K562 (cell line): ENCODE measurements at regions not wholly inside any gene's neighbourhood (a gene's known extent, or its start where the extent isn't known, plus 50 kb on each side); places are given as distances from the start of the nearest gene placed in this dataset.

Experiments used
- ATAC-seq: fragments of 200-7000 bp; cut with Tn5 transposase; 3 replicates; pipeline ENCODE4 v1.9.1; 2020; ENCODE audit warnings: moderate library complexity
- BruUV-seq: library from RNA; stranded (reverse); fragments of 400-500 nt; replicated peaks from 2 replicates; lab custom pipeline; 2021; lab: Mats Ljungman, UMichigan
- CTCF ChIA-PET: fragments of 300-600 bp; formaldehyde crosslinking; extraction: SDS; loops from one replicate; lab custom pipeline; 2021; ENCODE audit warnings: low intra/inter-chr PET ratio; lab: Yijun Ruan, JAX
- POLR2A ChIA-PET: fragments of 300-600, 350-650 bp; sonication (Branson Sonifier 250); formaldehyde crosslinking; extraction: SDS; loops from one replicate; lab custom pipeline; 2021; ENCODE audit warnings: antibody characterized with exemption, inconsistent platforms; lab: Yijun Ruan, JAX
- DNase-seq, 4 experiments: peaks; one replicate each; pipeline versions ENCODE4 v3.0.0 to v3.0.0-alpha.2; 2011 to 2018; ENCODE audit warnings: low spot score in 3 of 4, mixed read lengths in 3 of 4; ENCODE audit errors: extremely low read depth in 1 of 4
- FAIRE-seq: peaks from 2 replicates; lab custom pipeline; 2011; peaks lifted over from hg19 to GRCh38; lab: Jason Lieb, UNC
- H2AFZ ChIP-seq: 2 replicates; pipeline ENCODE4 v1.6.0; 2011; ENCODE audit warnings: low read depth, low read length, control low read depth, inconsistent platforms
- H3K27ac ChIP-seq: fragments of 200-600 bp; 3 replicates; pipeline ENCODE4 v1.8.0; 2011; ENCODE audit warnings: low read depth, mild to moderate bottlenecking, control low read depth, inconsistent platforms, low read length, moderate library complexity, mixed read lengths; ENCODE audit errors: extremely low read depth
- H3K27me3 ChIP-seq, 2 experiments: fragments of 300-600 bp in 1 of 2; 2 replicates in 1 of 2; 3 replicates in 1 of 2; pipeline versions ENCODE4 v1.6.0 to v1.8.0; 2011; ENCODE audit warnings: inconsistent platforms in 2 of 2, low read length in 2 of 2, mild to moderate bottlenecking in 1 of 2, mixed read lengths in 1 of 2, moderate library complexity in 1 of 2; ENCODE audit not compliant: control insufficient read depth in 2 of 2, insufficient read depth in 2 of 2
- H3K36me3 ChIP-seq: fragments of 300-600 bp; 3 replicates; pipeline ENCODE4 v1.8.0; 2011; ENCODE audit warnings: mild to moderate bottlenecking, low read length, inconsistent platforms; ENCODE audit not compliant: control insufficient read depth, insufficient read depth
- H3K4me1 ChIP-seq, 2 experiments: fragments of 200-600 bp in 1 of 2; replicated peaks in 1 of 2; 2 replicates in 1 of 2; 3 replicates in 1 of 2; pipeline versions ENCODE4 v1.5.1 to v1.8.0; 2011; ENCODE audit warnings: inconsistent platforms in 2 of 2, low read length in 2 of 2, mild to moderate bottlenecking in 1 of 2, mixed read lengths in 1 of 2, moderate library complexity in 1 of 2; ENCODE audit not compliant: control insufficient read depth in 2 of 2, insufficient read depth in 2 of 2
- H3K4me2 ChIP-seq: 2 replicates; pipeline ENCODE4 v1.6.1; 2011; ENCODE audit warnings: low read length, control low read depth, inconsistent platforms, mixed read lengths; ENCODE audit not compliant: insufficient read depth
- H3K4me3 ChIP-seq: fragments of 200-600 bp; sonication (generic), shearing (Covaris generic); 2 replicates; pipeline ENCODE4 v1.5.1; 2016; ENCODE audit warnings: control low read depth, inconsistent platforms
- H3K79me2 ChIP-seq: fragments of 200-600 bp; 3 replicates; pipeline ENCODE4 v1.8.0; 2011; ENCODE audit warnings: low read length, inconsistent platforms; ENCODE audit not compliant: control insufficient read depth, insufficient read depth
- H3K9ac ChIP-seq, 2 experiments: 2 replicates each; pipeline versions ENCODE4 v1.6.0 to v1.6.1; 2011; ENCODE audit warnings: low read depth in 2 of 2, low read length in 2 of 2, control low read depth in 1 of 2, inconsistent platforms in 1 of 2, mild to moderate bottlenecking in 1 of 2, mixed read lengths in 1 of 2; ENCODE audit not compliant: insufficient read depth in 1 of 2
- H3K9me1 ChIP-seq: one replicate; pipeline ENCODE4 v1.6.0; 2011; ENCODE audit warnings: inconsistent platforms, mild to moderate bottlenecking, low read length, moderate library complexity; ENCODE audit not compliant: control insufficient read depth, insufficient read depth
- H3K9me3 ChIP-seq: replicated peaks from 2 replicates; pipeline ENCODE4 v1.5.1; 2011; ENCODE audit warnings: low read depth, low read length, inconsistent platforms; ENCODE audit not compliant: control insufficient read depth, insufficient read depth
- H4K20me1 ChIP-seq: replicated peaks from 2 replicates; pipeline ENCODE4 v1.6.1; 2011; ENCODE audit warnings: low read length, inconsistent platforms, mixed read lengths; ENCODE audit not compliant: control insufficient read depth, insufficient read depth
- CC2D1A ChIP-seq: fragments of 450-650 bp; IDR thresholded peaks from 2 replicates; pipeline ENCODE4 v1.6.1; 2017; ENCODE audit warnings: mild to moderate bottlenecking
- GATAD2B ChIP-seq: fragments of 450-650 bp; IDR thresholded peaks from 2 replicates; pipeline ENCODE4 v1.6.1; 2017; ENCODE audit warnings: mild to moderate bottlenecking, borderline replicate concordance
- PTTG1 ChIP-seq: fragments of 450-650 bp; IDR thresholded peaks from 2 replicates; pipeline ENCODE4 v1.6.1; 2016; ENCODE audit warnings: low read depth, mild to moderate bottlenecking, missing genetic modification characterization, missing compliant biosample characterization
- RCOR1 ChIP-seq, 2 experiments: IDR thresholded peaks; 2 replicates each; pipeline ENCODE4 v1.6.1; 2012; ENCODE audit warnings: low read depth in 2 of 2, low read length in 2 of 2, borderline replicate concordance in 1 of 2, improper control_type of control experiment in 1 of 2
- SRSF3 ChIP-seq: fragments of 200-400 bp; formaldehyde crosslinking; IDR thresholded peaks from 2 replicates; pipeline ENCODE4 v1.6.1; 2016; ENCODE audit warnings: mild to moderate bottlenecking, low read length, moderate library complexity; ENCODE audit not compliant: insufficient read depth
- TARDBP ChIP-seq: fragments of 450-650 bp; IDR thresholded peaks from 2 replicates; pipeline ENCODE4 v1.6.1; 2016
- ZNF165 ChIP-seq: fragments of 250-450 bp; sonication (Bioruptor Pico); IDR thresholded peaks from 2 replicates; pipeline ENCODE4 v1.4.0; 2020; ENCODE audit warnings: borderline replicate concordance
- ZNF324 ChIP-seq: fragments of 250-450 bp; sonication (Bioruptor Pico); IDR thresholded peaks from 2 replicates; pipeline ENCODE4 v1.4.0; 2020; ENCODE audit warnings: mild to moderate bottlenecking
- ZNF717 ChIP-seq: fragments of 250-450 bp; sonication (Bioruptor Pico); IDR thresholded peaks from 2 replicates; pipeline ENCODE4 v1.5.0; 2021
- WGBS: fragments of 100-300 bp; shearing (Covaris generic); methylation state at CpG from one replicate; pipeline ENCODE4 v1.1.6; 2016; ENCODE audit warnings: low coverage, mixed read lengths; ENCODE audit not compliant: insufficient coverage; ENCODE audit errors: missing lambda C conversion rate; 5-methylcytosine and 5-hydroxymethylcytosine counted together
- in situ Hi-C: fragments of 300-500 bp; cut with MboI; formaldehyde crosslinking; loops from 4 replicates; pipeline ENCODE4 v1.15.0; 2018; ENCODE audit warnings: inconsistent platforms, mixed read lengths
- intact Hi-C: fragments of 100-400 bp; cut with micrococcal nuclease; formaldehyde crosslinking; loops from 2 replicates; pipeline ENCODE4 v1.14.2; 2022
- TF ChIP-seq, protein P1 (sequence below): sonication (generic); formaldehyde crosslinking; IDR thresholded peaks from 2 replicates; pipeline ENCODE4 v1.5.0; 2020; ENCODE audit warnings: missing genetic modification reagents
- TF ChIP-seq, protein P2 (sequence below): sonication (generic); formaldehyde crosslinking; IDR thresholded peaks from 2 replicates; pipeline ENCODE4 v1.9.0; 2022; ENCODE audit warnings: mild to moderate bottlenecking, missing genetic modification reagents
- TF ChIP-seq, protein P3 (sequence below), 2 experiments: fragments of 450-650 bp; IDR thresholded peaks; 2 replicates each; pipeline ENCODE4 v1.6.1; 2018; ENCODE audit warnings: mild to moderate bottlenecking in 2 of 2, low read depth in 1 of 2; ENCODE audit not compliant: partially characterized antibody in 2 of 2

DNA sequence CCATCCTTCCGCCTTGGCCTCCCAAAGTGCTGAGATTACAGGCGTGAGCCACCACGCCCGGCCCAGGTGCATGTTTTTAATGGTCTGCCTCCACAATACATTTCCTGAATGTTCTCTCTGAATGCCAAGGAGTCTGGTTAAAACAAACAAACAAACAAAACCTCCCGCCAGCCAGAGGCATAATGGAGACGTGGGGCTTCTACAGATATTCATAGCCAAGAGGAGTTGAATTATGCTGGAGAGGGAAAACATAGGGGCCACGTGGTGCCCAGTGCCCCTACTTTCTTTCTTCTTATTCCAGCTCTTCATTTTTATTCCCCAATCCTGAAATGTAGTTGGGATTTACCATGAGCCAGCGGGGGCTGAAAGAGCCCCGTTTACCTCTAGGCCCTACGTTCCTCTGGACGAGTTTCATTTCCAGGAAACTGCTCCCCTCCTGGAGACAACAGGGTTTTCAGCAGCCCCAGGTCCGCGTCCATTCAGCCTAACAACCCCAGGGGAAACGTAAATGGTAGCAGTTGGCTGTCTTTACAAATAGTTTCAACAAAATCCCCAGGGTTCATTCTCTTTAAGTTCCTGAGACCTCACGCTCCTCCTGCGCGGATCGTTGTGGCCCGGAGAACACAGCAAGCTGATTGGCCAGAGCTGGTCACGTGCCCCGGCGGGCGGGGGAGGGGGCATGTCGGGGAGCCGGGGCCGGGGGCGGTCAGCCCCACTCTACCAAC lies 108.5 kb upstream of the ESRRB start:
- CTCF ChIA-PET, result no interaction called here
- no peaks in the 10 kb centered on the region for H3K27me3 ChIP-seq
- ATAC-seq, result no peak
- no peak overlapping the region for H3K27ac ChIP-seq
- WGBS, result 86% methylated on average over 12 of the region's 27 CpGs
- H3K4me2 ChIP-seq, result no peak overlapping the region
- BruUV-seq, result no TSS peak
- H3K4me1 ChIP-seq, result peaks cover 0 to 5% of the 10 kb centered on the region in 2 experiments; a peak in 2 of 5 replicates
- no peak overlapping the region for H2AFZ ChIP-seq
- TF ChIP-seq ZNF165 (CRISPR knock-in tag) (no peak), PTTG1 (tag) (no peak), ZNF324 (CRISPR knock-in tag) (no peak), RCOR1 (IDR thresholded peaks at IDR 0.05; ENCODE audit: borderline replicate concordance in 1 of 2, low read depth in 2 of 2, low read length in 2 of 2) (no peak), GATAD2B (no peak), ZNF717 (CRISPR knock-in tag) (no peak), TARDBP (no peak), CC2D1A (no peak), SRSF3 (no peak)
- TF ChIP-seq, protein P1, sequence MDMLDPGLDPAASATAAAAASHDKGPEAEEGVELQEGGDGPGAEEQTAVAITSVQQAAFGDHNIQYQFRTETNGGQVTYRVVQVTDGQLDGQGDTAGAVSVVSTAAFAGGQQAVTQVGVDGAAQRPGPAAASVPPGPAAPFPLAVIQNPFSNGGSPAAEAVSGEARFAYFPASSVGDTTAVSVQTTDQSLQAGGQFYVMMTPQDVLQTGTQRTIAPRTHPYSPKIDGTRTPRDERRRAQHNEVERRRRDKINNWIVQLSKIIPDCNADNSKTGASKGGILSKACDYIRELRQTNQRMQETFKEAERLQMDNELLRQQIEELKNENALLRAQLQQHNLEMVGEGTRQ, result peak; percentile 66
- TF ChIP-seq, protein P2, sequence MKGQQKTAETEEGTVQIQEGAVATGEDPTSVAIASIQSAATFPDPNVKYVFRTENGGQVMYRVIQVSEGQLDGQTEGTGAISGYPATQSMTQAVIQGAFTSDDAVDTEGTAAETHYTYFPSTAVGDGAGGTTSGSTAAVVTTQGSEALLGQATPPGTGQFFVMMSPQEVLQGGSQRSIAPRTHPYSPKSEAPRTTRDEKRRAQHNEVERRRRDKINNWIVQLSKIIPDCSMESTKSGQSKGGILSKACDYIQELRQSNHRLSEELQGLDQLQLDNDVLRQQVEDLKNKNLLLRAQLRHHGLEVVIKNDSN (CRISPR knock-in tag), result peak; percentile 48; the same call in 1 of the 2 replicates
- TF ChIP-seq, protein P3, sequence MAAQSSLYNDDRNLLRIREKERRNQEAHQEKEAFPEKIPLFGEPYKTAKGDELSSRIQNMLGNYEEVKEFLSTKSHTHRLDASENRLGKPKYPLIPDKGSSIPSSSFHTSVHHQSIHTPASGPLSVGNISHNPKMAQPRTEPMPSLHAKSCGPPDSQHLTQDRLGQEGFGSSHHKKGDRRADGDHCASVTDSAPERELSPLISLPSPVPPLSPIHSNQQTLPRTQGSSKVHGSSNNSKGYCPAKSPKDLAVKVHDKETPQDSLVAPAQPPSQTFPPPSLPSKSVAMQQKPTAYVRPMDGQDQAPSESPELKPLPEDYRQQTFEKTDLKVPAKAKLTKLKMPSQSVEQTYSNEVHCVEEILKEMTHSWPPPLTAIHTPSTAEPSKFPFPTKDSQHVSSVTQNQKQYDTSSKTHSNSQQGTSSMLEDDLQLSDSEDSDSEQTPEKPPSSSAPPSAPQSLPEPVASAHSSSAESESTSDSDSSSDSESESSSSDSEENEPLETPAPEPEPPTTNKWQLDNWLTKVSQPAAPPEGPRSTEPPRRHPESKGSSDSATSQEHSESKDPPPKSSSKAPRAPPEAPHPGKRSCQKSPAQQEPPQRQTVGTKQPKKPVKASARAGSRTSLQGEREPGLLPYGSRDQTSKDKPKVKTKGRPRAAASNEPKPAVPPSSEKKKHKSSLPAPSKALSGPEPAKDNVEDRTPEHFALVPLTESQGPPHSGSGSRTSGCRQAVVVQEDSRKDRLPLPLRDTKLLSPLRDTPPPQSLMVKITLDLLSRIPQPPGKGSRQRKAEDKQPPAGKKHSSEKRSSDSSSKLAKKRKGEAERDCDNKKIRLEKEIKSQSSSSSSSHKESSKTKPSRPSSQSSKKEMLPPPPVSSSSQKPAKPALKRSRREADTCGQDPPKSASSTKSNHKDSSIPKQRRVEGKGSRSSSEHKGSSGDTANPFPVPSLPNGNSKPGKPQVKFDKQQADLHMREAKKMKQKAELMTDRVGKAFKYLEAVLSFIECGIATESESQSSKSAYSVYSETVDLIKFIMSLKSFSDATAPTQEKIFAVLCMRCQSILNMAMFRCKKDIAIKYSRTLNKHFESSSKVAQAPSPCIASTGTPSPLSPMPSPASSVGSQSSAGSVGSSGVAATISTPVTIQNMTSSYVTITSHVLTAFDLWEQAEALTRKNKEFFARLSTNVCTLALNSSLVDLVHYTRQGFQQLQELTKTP (IDR thresholded peaks at IDR 0.05; ENCODE audit: low read depth in 1 of 2, partially characterized antibody in 2 of 2), result no peak
- POLR2A ChIA-PET, result no interaction called here
- peaks cover 7% of the 10 kb centered on the region for H3K9me3 ChIP-seq
- H3K36me3 ChIP-seq, result peaks cover 37% of the 10 kb centered on the region
- H3K79me2 ChIP-seq, result peaks cover 82% of the 10 kb centered on the region
- DNase-seq, result no peak
- H3K4me3 ChIP-seq, result no peak overlapping the region
- no peak overlapping the region for H3K9ac ChIP-seq
- FAIRE-seq, result no peak
- H3K9me1 ChIP-seq, result no peaks in the 10 kb centered on the region
- in situ Hi-C loops (no loop called here), intact Hi-C loops (no loop called here)
- H4K20me1 ChIP-seq, result 0 out of 2 replicates have a peak, but pooled peaks cover 3% of the 10 kb centered on the region
